GM19239 (cell line): ENCODE measurements at regions not wholly inside any gene's neighbourhood (a gene's known extent, or its start where the extent isn't known, plus 50 kb on each side); places are given as distances from the start of the nearest gene placed in this dataset.

Experiments
- DNase-seq: peaks from one replicate; pipeline ENCODE4 v3.0.0; 2011; ENCODE audit warnings: low spot score; ENCODE audit not compliant: insufficient read length
- FAIRE-seq: peaks from 2 replicates; lab custom pipeline; 2011; peaks lifted over from hg19 to GRCh38; lab: Jason Lieb, UNC

- FAIRE-seq (no peak), DNase-seq (no peak)
Observed at GRCh38 chr12:111226680-111227079, 142.2 kb downstream of the PHETA1 start.

GRCh38 chr12:111225307-111225706 lies 143.6 kb downstream of the PHETA1 start:
- DNase-seq, result no peak
- FAIRE-seq, result no peak

- DNase-seq (no peak), FAIRE-seq (no peak)
Observed at GRCh38 chr12:111224186-111225066, 144.5 kb downstream of the PHETA1 start.

GRCh38 chr12:111222523-111222922 lies 146.4 kb downstream of the PHETA1 start:
- FAIRE-seq, result no peak

GRCh38 chr12:111222027-111222414 lies 146.9 kb downstream of the PHETA1 start:
- DNase-seq, result no peak
- no peak for FAIRE-seq

More at GRCh38 chr12:111222523-111222922, 146.4 kb downstream of the PHETA1 start:
- no peak for DNase-seq

- FAIRE-seq, result no peak
- no peak for DNase-seq
Observed at GRCh38 chr12:111221062-111222026, 147.6 kb downstream of the PHETA1 start.

GRCh38 chr12:111220363-111220762 lies 148.5 kb downstream of the PHETA1 start:
- DNase-seq (no peak), FAIRE-seq (no peak)

GRCh38 chr12:111219440-111219839 lies 149.5 kb downstream of the PHETA1 start:
- no peak for DNase-seq
- no peak for FAIRE-seq

- no peak for DNase-seq
- FAIRE-seq, result no peak
Observed at GRCh38 chr12:111218499-111218898, 150.4 kb downstream of the PHETA1 start.

GRCh38 chr12:111216387-111217159 lies 152.3 kb downstream of the PHETA1 start:
- no peak for DNase-seq
- no peak for FAIRE-seq

GRCh38 chr12:111215881-111216280 lies 153.0 kb downstream of the PHETA1 start:
- DNase-seq (no peak), FAIRE-seq (no peak)

- FAIRE-seq (no peak), DNase-seq (no peak)
Observed at GRCh38 chr12:111214401-111214800, 154.5 kb downstream of the PHETA1 start.

GRCh38 chr12:111213561-111213960 lies 155.3 kb downstream of the PHETA1 start:
- no peak for FAIRE-seq

GRCh38 chr12:111212814-111213456 lies 156.0 kb downstream of the PHETA1 start:
- FAIRE-seq (no peak), DNase-seq (no peak)

More at GRCh38 chr12:111213561-111213960, 155.3 kb downstream of the PHETA1 start:
- no peak for DNase-seq

GRCh38 chr12:111211910-111212757 lies 156.8 kb downstream of the PHETA1 start:
- FAIRE-seq (no peak), DNase-seq (no peak)

- DNase-seq, result no peak
- FAIRE-seq, result no peak
Observed at GRCh38 chr12:111209811-111210210, 159.1 kb downstream of the PHETA1 start.

GRCh38 chr12:111207761-111208160 lies 161.1 kb downstream of the PHETA1 start:
- FAIRE-seq (no peak), DNase-seq (no peak)

- FAIRE-seq, result no peak
- DNase-seq, result no peak
Observed at GRCh38 chr12:111204788-111205241, 164.1 kb downstream of the PHETA1 start.

- FAIRE-seq (no peak), DNase-seq (no peak)
Observed at GRCh38 chr12:111203969-111204368, 164.9 kb downstream of the PHETA1 start.
